Stimulated activated CD4-positive, alpha-beta T cell treated with anti-CD3 and anti-CD28 coated beads, TNF-alpha, amount 100 ng/mL, for 48 hours (primary cell): ENCODE measurements at regions not wholly inside any gene's neighbourhood (a gene's known extent, or its start where the extent isn't known, plus 50 kb on each side); places are given as distances from the start of the nearest gene placed in this dataset.
"Not testable (repeated sequence)": the region's sequence is repeated elsewhere in the genome, so short reads cannot be mapped to it uniquely, and the experiment has no call there.

Experiments
- DNase-seq, 3 donors: peaks; one replicate each; pipeline ENCODE4 v3.0.0-alpha.2; 2020; ENCODE audit warnings: low read depth in 3 of 3

GRCh38 chr1:31485166-31485565, 72.2 kb downstream of the SERINC2 start:
- no peak for DNase-seq

- no peak for DNase-seq
Observed at GRCh38 chr1:31487143-31487542, 74.1 kb downstream of the SERINC2 start.

GRCh38 chr1:31487721-31488293, 74.8 kb downstream of the SERINC2 start:
- no peak for DNase-seq

GRCh38 chr1:31488528-31488927, 75.5 kb downstream of the SERINC2 start:
- no peak for DNase-seq

- not testable (repeated sequence) for DNase-seq
Observed at GRCh38 chr1:31489575-31489974, 76.6 kb downstream of the SERINC2 start.

- not testable (repeated sequence) for DNase-seq
Observed at GRCh38 chr1:31490596-31490995, 77.6 kb downstream of the SERINC2 start.

GRCh38 chr1:31495351-31495750, 81.0 kb upstream of the TINAGL1 start:
- not testable (repeated sequence) for DNase-seq

- not testable (repeated sequence) for DNase-seq
Observed at GRCh38 chr1:31495770-31496169, 80.5 kb upstream of the TINAGL1 start.

- DNase-seq, result no peak
Observed at GRCh38 chr1:31497601-31498000, 78.7 kb upstream of the TINAGL1 start.

- no peak for DNase-seq
Observed at GRCh38 chr1:31498376-31499040, 77.8 kb upstream of the TINAGL1 start.

- DNase-seq, result no peak
Observed at GRCh38 chr1:31501505-31501904, 74.8 kb upstream of the TINAGL1 start.

GRCh38 chr1:31502253-31502652, 74.1 kb upstream of the TINAGL1 start:
- no peak for DNase-seq

- DNase-seq, result no peak
Observed at GRCh38 chr1:31502926-31503511, 73.3 kb upstream of the TINAGL1 start.

GRCh38 chr1:31503570-31503969, 72.7 kb upstream of the TINAGL1 start:
- DNase-seq, result no peak

- no peak for DNase-seq
Observed at GRCh38 chr1:31504001-31504400, 72.3 kb upstream of the TINAGL1 start.

GRCh38 chr1:31505911-31506497, 70.3 kb upstream of the TINAGL1 start:
- DNase-seq, result peak in 1 of 3 donors; percentile 8

GRCh38 chr1:31507221-31507620, 69.1 kb upstream of the TINAGL1 start:
- no peak for DNase-seq

GRCh38 chr1:31507676-31508530, 68.4 kb upstream of the TINAGL1 start:
- DNase-seq, result no peak

GRCh38 chr1:31509124-31510072, 66.9 kb upstream of the TINAGL1 start:
- no peak for DNase-seq

- no peak for DNase-seq
Observed at GRCh38 chr1:31510304-31510703, 66.0 kb upstream of the TINAGL1 start.
